ENCODE measurements at regions not wholly inside any gene's neighbourhood (a gene's known extent, or its start where the extent isn't known, plus 50 kb on each side); places are given as distances from the start of the nearest gene placed in this dataset.
A peak's percentile ranks its signal among the peaks of the same experiment; 100 is the strongest.
"Not testable (repeated sequence)": the region's sequence is repeated elsewhere in the genome, so short reads cannot be mapped to it uniquely, and the experiment has no call there.

DNA sequence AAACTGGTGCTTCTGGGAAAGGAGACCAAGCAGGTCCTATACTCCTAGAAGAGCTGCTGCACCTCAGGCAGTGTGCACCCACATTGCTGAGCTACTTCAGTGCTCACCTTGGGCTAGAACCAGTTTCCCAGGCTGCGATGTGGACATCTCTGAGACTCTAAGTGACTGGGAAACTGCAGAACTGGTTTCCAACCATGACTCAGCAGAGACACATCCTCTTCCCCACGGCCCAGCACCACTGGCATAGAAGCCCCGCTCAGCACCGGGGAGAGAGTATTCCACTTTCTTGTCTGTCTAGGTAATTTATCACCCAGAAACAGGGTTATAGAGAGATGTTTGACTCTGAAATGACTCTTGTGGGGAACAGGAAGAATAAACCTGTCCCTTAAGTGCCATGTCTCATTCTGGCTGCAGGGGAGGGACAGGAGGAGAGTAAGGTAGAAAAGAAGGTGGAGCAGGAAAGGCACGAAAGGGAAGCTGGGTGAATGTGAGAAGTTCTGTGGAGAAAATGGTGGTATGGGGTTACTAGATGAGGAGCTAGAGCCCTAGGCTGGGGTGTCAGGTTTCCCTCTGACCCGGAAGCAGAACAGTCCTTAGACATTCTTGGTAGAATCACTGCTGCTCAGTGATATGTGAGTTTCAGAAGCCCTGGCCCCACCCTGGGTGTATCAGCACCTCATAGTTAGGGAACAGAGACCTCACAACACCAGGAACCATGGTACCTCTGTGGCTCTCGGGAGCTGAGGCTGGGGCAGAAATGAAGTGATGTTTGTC lies 340.4 kb upstream of the NCAM1 start:
- Mint-ChIP-seq H3K4me1 (peaks cover 36% of the 10 kb centered on the region), H3K4me3 (no peak overlapping the region), H3K9me3 (peaks cover 7% of the 10 kb centered on the region), H3K27ac (peak overlapping the region in 2 of 3 experiments; percentile 20 to 36), H3K36me3 (ENCODE audit: low read depth) (no peaks in the 10 kb centered on the region), H3K27me3 (ENCODE audit: low read depth) (no peaks in the 10 kb centered on the region)
- TF ChIP-seq, protein P1, sequence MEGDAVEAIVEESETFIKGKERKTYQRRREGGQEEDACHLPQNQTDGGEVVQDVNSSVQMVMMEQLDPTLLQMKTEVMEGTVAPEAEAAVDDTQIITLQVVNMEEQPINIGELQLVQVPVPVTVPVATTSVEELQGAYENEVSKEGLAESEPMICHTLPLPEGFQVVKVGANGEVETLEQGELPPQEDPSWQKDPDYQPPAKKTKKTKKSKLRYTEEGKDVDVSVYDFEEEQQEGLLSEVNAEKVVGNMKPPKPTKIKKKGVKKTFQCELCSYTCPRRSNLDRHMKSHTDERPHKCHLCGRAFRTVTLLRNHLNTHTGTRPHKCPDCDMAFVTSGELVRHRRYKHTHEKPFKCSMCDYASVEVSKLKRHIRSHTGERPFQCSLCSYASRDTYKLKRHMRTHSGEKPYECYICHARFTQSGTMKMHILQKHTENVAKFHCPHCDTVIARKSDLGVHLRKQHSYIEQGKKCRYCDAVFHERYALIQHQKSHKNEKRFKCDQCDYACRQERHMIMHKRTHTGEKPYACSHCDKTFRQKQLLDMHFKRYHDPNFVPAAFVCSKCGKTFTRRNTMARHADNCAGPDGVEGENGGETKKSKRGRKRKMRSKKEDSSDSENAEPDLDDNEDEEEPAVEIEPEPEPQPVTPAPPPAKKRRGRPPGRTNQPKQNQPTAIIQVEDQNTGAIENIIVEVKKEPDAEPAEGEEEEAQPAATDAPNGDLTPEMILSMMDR (IDR thresholded peaks at IDR 0.05; ENCODE audit: unreplicated experiment in 3 of 3), result no peak

DNA sequence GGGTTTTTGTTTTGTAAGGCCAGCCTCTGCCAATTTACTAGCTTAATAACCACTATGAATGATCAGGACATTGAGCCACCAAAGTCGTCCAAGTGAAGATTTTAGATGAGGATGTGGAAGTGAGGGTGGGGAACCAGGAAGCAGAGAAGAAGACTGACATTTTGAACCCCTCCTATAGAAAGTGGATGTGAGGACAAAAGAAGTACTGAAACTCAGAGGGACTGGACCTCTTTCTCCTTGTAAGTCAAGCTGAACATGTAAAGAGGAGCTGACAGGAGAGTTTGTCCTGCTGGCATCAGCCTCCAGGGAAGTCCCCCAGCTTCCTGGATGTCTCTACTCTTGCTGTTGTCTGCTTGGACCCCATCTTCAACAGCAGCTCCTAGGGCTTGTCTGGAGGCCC lies 338.2 kb upstream of the NCAM1 start:
- H3K27me3 Mint-ChIP-seq (ENCODE audit: low read depth), result no peaks in the 10 kb centered on the region
- no peaks in the 10 kb centered on the region for H3K36me3 Mint-ChIP-seq (ENCODE audit: low read depth)
- no peak overlapping the region for H3K4me3 Mint-ChIP-seq
- peaks cover 7% of the 10 kb centered on the region for H3K9me3 Mint-ChIP-seq
- TF ChIP-seq, protein P1 (IDR thresholded peaks at IDR 0.05; ENCODE audit: unreplicated experiment in 3 of 3), result no peak
- peaks cover 27% of the 10 kb centered on the region for H3K4me1 Mint-ChIP-seq
- H3K27ac Mint-ChIP-seq, result peak overlapping the region in 2 of 3 experiments; percentile 95 to 97

DNA sequence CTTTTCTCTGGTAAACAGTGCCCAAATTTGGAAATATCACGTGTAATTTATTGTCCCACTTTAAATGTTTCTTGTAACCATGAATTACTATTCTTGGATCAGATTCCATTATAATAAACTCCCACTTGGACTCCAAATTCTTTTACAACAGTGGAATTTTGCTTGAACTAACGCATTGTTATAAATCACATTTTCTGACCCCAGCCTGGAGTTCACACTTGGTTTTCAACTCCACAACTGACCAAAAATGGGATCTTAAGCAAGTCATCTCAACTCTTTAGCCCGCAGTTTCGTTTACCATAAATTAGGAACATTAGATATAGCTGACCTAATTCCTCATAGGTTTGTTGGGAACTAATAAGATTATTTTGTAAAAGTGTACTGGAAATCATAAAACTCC lies 336.8 kb upstream of the NCAM1 start:
- TF ChIP-seq, protein P1 (IDR thresholded peaks at IDR 0.05; ENCODE audit: unreplicated experiment in 3 of 3), result no peak
- peak overlapping the region; percentile 89 to 97 (median 95) for H3K27ac Mint-ChIP-seq
- H3K36me3 Mint-ChIP-seq (ENCODE audit: low read depth), result no peaks in the 10 kb centered on the region
- no peaks in the 10 kb centered on the region for H3K27me3 Mint-ChIP-seq (ENCODE audit: low read depth)
- H3K9me3 Mint-ChIP-seq, result peaks cover 7% of the 10 kb centered on the region
- peaks cover 27% of the 10 kb centered on the region for H3K4me1 Mint-ChIP-seq
- no peak overlapping the region for H3K4me3 Mint-ChIP-seq

DNA sequence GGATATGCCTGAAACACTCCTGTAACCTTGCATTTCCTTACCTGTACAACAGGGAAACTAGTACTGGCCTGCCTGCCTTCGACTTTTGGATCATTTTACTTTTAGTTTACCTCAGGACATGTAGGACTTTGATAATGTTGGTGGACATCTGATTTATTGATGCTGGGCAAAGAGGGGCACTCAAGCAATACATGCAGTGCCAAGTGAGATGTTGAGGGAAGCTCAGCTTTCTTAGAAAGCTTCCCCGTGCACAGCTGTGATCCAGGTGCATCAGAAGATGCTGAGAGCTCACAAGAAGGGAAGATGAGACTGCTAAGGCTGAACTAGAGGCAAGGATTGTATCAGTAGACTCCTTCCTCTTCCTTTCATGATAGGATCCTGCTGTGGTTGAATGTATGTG lies 336.2 kb upstream of the NCAM1 start:
- H3K9me3 Mint-ChIP-seq; H3K27me3 Mint-ChIP-seq (ENCODE audit: low read depth); H3K4me3 Mint-ChIP-seq; H3K36me3 Mint-ChIP-seq (ENCODE audit: low read depth): not testable (repeated sequence)
- Mint-ChIP-seq H3K4me1 (peaks cover 27% of the 10 kb centered on the region), H3K27ac (peak overlapping the region; percentile 89 to 97 (median 95))

DNA sequence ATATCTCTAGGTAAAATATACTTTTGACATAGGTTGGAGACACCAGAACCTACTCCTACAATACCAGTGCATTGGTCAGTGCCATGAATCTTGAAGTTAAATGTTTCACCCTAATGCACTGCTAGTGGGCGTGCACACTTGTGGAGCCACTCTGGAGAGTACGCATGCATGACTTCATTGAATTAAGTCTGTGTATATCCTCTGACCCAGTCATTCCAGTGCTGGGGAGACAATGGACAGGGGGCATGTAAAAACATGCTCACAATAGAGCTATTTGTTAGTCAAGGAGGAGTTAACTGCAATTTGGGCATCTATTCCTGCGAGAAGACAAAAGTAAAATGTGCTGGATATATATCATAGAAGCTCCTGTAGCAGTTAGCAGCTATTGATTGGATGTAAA lies 335.4 kb upstream of the NCAM1 start:
- Mint-ChIP-seq H3K27me3 (ENCODE audit: low read depth) (no peaks in the 10 kb centered on the region), H3K27ac (no peak overlapping the region), H3K9me3 (peaks cover 7% of the 10 kb centered on the region), H3K36me3 (ENCODE audit: low read depth) (no peaks in the 10 kb centered on the region), H3K4me3 (no peak overlapping the region), H3K4me1 (peaks cover 30% of the 10 kb centered on the region)
- TF ChIP-seq, protein P1 (IDR thresholded peaks at IDR 0.05; ENCODE audit: unreplicated experiment in 3 of 3), result no peak

DNA sequence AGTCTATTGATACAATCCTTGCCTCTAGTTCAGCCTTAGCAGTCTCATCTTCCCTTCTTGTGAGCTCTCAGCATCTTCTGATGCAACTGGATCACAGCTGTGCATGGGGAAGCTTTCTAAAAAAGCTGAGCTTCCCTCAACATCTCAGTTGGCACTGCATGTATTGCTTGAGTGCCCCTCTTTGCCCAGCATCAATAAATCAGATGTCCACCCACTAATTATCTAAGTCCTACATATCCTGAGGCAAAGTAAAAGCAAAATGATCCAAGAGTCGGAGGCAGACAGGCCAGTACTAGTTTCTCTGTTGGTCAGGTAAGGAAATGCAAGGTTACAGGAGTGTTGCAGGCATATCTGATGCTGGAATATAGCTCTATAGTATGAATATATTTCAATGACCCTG lies 334.5 kb upstream of the NCAM1 start:
- H3K36me3 Mint-ChIP-seq (ENCODE audit: low read depth), result no peaks in the 10 kb centered on the region
- TF ChIP-seq, protein P1 (IDR thresholded peaks at IDR 0.05; ENCODE audit: unreplicated experiment in 3 of 3), result no peak
- H3K27me3 Mint-ChIP-seq (ENCODE audit: low read depth), result no peaks in the 10 kb centered on the region
- H3K4me3 Mint-ChIP-seq, result no peak overlapping the region
- H3K9me3 Mint-ChIP-seq, result peaks cover 7% of the 10 kb centered on the region
- H3K27ac Mint-ChIP-seq, result peak overlapping the region in 1 of 3 experiments; percentile 4
- H3K4me1 Mint-ChIP-seq, result peaks cover 36% of the 10 kb centered on the region
